ENCODE measurements at regions not wholly inside any gene's neighbourhood (a gene's known extent, or its start where the extent isn't known, plus 50 kb on each side); places are given as distances from the start of the nearest gene placed in this dataset.

DNA sequence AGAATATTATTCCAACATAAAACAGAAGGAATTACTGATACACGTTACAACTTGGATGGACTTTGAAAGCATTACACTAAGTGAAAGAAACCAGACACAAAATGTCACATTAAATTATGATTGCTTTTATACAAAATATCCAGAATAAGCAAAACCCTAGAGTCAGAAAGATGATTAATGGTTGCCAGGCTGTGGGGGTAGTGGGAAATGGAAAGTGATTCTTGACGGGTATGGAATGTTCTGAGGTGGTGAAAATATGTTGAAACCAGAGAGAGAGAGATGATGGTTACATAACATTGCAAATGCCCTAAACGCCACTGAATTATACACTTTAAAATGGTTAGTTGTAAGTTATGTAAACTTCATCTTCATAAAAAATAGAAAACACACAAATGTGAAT is 1057.2 kb upstream of the TMEFF2 start:
- DNase-seq (ENCODE audit: low read depth, low spot score) (no peak), FAIRE-seq (no peak), ATAC-seq (no peak)
- no peaks in the 10 kb centered on the region for H3K9me3 ChIP-seq (replicated peaks; ENCODE audit: control insufficient read depth, insufficient read depth, low read length)
- H3K4me3 ChIP-seq = no peak overlapping the region
- H3K27me3 ChIP-seq (replicated peaks in 1 of 2; ENCODE audit: control insufficient read depth in 2 of 2, insufficient read depth in 2 of 2, low read length in 1 of 2) = no peaks in the 10 kb centered on the region
- no peak overlapping the region for H3K4me2 ChIP-seq (ENCODE audit: control insufficient read depth, insufficient read depth)
- no peak overlapping the region for H3K9ac ChIP-seq (ENCODE audit: control insufficient read depth, insufficient read depth, low read length)
- SMC1A ChIA-PET (ENCODE audit: uncharacterized antibody, unreplicated experiment) = no interaction called here
- H3K4me1 ChIP-seq (ENCODE audit: control insufficient read depth, insufficient read depth, low read length) = no peaks in the 10 kb centered on the region
- no peaks in the 10 kb centered on the region for H3K79me2 ChIP-seq (ENCODE audit: control insufficient read depth, insufficient read depth, low read length)
- H2AFZ ChIP-seq (ENCODE audit: control insufficient read depth, low read depth, low read length) = no peak overlapping the region
- WGBS (ENCODE audit: insufficient coverage, insufficient replicate concordance, low lambda C conversion rate, missing lambda C conversion rate) = 15% methylated on average over 3 of the region's 3 CpGs
- H3K27ac ChIP-seq (ENCODE audit: control insufficient read depth, insufficient read depth) = no peak overlapping the region
- BruUV-seq (replicated peaks) = no TSS peak
- CTCF ChIA-PET = no interaction called here
- RAD21 ChIA-PET (ENCODE audit: unreplicated experiment) = no interaction called here
- TF ChIP-seq CREB1 (IDR thresholded peaks at IDR 0.05; ENCODE audit: low read depth) (no peak), BMI1 (IDR thresholded peaks at IDR 0.05; ENCODE audit: borderline replicate concordance) (no peak), RAD21 (IDR thresholded peaks at IDR 0.05; ENCODE audit: insufficient read depth, low read depth, low read length) (no peak), TCF12 (IDR thresholded peaks at IDR 0.05; ENCODE audit: low read depth, low read length) (no peak), SPI1 (IDR thresholded peaks at IDR 0.05; ENCODE audit: borderline replicate concordance, insufficient read depth, low read depth, low read length) (no peak), MEF2B (IDR thresholded peaks at IDR 0.05; ENCODE audit: partially characterized antibody, poor library complexity, severe bottlenecking) (no peak), STAT3 (IDR thresholded peaks at IDR 0.05; ENCODE audit: low read depth, low read length) (no peak), HDGF (IDR thresholded peaks at IDR 0.05) (no peak), ATF7 (IDR thresholded peaks at IDR 0.05; ENCODE audit: low read depth) (no peak)
- TF ChIP-seq, protein P1, sequence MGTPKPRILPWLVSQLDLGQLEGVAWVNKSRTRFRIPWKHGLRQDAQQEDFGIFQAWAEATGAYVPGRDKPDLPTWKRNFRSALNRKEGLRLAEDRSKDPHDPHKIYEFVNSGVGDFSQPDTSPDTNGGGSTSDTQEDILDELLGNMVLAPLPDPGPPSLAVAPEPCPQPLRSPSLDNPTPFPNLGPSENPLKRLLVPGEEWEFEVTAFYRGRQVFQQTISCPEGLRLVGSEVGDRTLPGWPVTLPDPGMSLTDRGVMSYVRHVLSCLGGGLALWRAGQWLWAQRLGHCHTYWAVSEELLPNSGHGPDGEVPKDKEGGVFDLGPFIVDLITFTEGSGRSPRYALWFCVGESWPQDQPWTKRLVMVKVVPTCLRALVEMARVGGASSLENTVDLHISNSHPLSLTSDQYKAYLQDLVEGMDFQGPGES (IDR thresholded peaks at IDR 0.05) = no peak
- TF ChIP-seq, protein P2, sequence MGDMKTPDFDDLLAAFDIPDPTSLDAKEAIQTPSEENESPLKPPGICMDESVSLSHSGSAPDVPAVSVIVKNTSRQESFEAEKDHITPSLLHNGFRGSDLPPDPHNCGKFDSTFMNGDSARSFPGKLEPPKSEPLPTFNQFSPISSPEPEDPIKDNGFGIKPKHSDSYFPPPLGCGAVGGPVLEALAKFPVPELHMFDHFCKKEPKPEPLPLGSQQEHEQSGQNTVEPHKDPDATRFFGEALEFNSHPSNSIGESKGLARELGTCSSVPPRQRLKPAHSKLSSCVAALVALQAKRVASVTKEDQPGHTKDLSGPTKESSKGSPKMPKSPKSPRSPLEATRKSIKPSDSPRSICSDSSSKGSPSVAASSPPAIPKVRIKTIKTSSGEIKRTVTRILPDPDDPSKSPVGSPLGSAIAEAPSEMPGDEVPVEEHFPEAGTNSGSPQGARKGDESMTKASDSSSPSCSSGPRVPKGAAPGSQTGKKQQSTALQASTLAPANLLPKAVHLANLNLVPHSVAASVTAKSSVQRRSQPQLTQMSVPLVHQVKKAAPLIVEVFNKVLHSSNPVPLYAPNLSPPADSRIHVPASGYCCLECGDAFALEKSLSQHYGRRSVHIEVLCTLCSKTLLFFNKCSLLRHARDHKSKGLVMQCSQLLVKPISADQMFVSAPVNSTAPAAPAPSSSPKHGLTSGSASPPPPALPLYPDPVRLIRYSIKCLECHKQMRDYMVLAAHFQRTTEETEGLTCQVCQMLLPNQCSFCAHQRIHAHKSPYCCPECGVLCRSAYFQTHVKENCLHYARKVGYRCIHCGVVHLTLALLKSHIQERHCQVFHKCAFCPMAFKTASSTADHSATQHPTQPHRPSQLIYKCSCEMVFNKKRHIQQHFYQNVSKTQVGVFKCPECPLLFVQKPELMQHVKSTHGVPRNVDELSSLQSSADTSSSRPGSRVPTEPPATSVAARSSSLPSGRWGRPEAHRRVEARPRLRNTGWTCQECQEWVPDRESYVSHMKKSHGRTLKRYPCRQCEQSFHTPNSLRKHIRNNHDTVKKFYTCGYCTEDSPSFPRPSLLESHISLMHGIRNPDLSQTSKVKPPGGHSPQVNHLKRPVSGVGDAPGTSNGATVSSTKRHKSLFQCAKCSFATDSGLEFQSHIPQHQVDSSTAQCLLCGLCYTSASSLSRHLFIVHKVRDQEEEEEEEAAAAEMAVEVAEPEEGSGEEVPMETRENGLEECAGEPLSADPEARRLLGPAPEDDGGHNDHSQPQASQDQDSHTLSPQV (IDR thresholded peaks at IDR 0.05) = no peak
- TF ChIP-seq, protein P3, sequence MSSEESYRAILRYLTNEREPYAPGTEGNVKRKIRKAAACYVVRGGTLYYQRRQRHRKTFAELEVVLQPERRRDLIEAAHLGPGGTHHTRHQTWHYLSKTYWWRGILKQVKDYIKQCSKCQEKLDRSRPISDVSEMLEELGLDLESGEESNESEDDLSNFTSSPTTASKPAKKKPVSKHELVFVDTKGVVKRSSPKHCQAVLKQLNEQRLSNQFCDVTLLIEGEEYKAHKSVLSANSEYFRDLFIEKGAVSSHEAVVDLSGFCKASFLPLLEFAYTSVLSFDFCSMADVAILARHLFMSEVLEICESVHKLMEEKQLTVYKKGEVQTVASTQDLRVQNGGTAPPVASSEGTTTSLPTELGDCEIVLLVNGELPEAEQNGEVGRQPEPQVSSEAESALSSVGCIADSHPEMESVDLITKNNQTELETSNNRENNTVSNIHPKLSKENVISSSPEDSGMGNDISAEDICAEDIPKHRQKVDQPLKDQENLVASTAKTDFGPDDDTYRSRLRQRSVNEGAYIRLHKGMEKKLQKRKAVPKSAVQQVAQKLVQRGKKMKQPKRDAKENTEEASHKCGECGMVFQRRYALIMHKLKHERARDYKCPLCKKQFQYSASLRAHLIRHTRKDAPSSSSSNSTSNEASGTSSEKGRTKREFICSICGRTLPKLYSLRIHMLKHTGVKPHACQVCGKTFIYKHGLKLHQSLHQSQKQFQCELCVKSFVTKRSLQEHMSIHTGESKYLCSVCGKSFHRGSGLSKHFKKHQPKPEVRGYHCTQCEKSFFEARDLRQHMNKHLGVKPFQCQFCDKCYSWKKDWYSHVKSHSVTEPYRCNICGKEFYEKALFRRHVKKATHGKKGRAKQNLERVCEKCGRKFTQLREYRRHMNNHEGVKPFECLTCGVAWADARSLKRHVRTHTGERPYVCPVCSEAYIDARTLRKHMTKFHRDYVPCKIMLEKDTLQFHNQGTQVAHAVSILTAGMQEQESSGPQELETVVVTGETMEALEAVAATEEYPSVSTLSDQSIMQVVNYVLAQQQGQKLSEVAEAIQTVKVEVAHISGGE (CRISPR knock-in tag; IDR thresholded peaks at IDR 0.05) = no peak
- TF ChIP-seq, protein P4, sequence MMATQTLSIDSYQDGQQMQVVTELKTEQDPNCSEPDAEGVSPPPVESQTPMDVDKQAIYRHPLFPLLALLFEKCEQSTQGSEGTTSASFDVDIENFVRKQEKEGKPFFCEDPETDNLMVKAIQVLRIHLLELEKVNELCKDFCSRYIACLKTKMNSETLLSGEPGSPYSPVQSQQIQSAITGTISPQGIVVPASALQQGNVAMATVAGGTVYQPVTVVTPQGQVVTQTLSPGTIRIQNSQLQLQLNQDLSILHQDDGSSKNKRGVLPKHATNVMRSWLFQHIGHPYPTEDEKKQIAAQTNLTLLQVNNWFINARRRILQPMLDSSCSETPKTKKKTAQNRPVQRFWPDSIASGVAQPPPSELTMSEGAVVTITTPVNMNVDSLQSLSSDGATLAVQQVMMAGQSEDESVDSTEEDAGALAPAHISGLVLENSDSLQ (IDR thresholded peaks at IDR 0.05) = no peak
- no peaks in the 10 kb centered on the region for H4K20me1 ChIP-seq (ENCODE audit: control insufficient read depth, insufficient read depth)
- in situ Hi-C loops (cut with MboI) = no loop called here
- intact Hi-C loops (cut with micrococcal nuclease; ENCODE audit: unreplicated experiment) = no loop called here
- no peaks in the 10 kb centered on the region for H3K36me3 ChIP-seq (ENCODE audit: control insufficient read depth in 2 of 2, insufficient read depth in 2 of 2, low read length in 1 of 2)
- POLR2A ChIA-PET = no interaction called here

Measured in GM12878 (cell line).